HCT116 (cell line): ENCODE measurements at regions not wholly inside any gene's neighbourhood (a gene's known extent, or its start where the extent isn't known, plus 50 kb on each side); places are given as distances from the start of the nearest gene placed in this dataset.

ENCODE experiments used
- CBX3 ChIP-seq: IDR thresholded peaks from 2 replicates; pipeline ENCODE4 v1.6.1; 2012; ENCODE audit warnings: low read depth
- CEBPB ChIP-seq: IDR thresholded peaks from 2 replicates; pipeline ENCODE4 v1.6.1; 2012; ENCODE audit warnings: low read depth
- CTCF ChIP-seq, 3 experiments: fragments of 200-600 bp in 1 of 3; sonication (generic) in 1 of 3; IDR thresholded peaks in 2 of 3; conservative IDR thresholded peaks in 1 of 3; 2 replicates each; pipeline ENCODE4 v1.5.1; 2012 to 2017; ENCODE audit warnings: low read depth in 2 of 3, low read length in 2 of 3, antibody characterized with exemption in 1 of 3, borderline replicate concordance in 1 of 3, control low read depth in 1 of 3, mild to moderate bottlenecking in 1 of 3, mixed read lengths in 1 of 3, mixed run types in 1 of 3, moderate library complexity in 1 of 3; ENCODE audit not compliant: insufficient read depth in 1 of 3
- EGR1 ChIP-seq: IDR thresholded peaks from 2 replicates; pipeline ENCODE4 v1.6.1; 2012; ENCODE audit warnings: low read depth
- EZH2 ChIP-seq: fragments of 200-600 bp; sonication (generic); IDR thresholded peaks from 2 replicates; pipeline ENCODE4 v1.6.1; 2017; ENCODE audit warnings: antibody characterized with exemption, mixed run types
- MAX ChIP-seq: IDR thresholded peaks from 2 replicates; pipeline ENCODE4 v1.6.1; 2012
- POLR2A ChIP-seq: IDR thresholded peaks from 2 replicates; pipeline ENCODE4 v1.7.0; 2011; ENCODE audit warnings: borderline replicate concordance; ENCODE audit not compliant: insufficient read depth, insufficient read length; ENCODE audit errors: extremely low read depth
- POLR2AphosphoS5 ChIP-seq: IDR thresholded peaks from 2 replicates; pipeline ENCODE4 v1.6.1; 2011; ENCODE audit warnings: mild to moderate bottlenecking, low read depth, low read length, moderate library complexity
- TCF7L2 ChIP-seq: IDR thresholded peaks from 2 replicates; pipeline ENCODE4 v1.7.0; 2011; ENCODE audit warnings: borderline replicate concordance, inconsistent platforms; ENCODE audit not compliant: insufficient read depth, insufficient read length; ENCODE audit errors: extremely low read depth
- ZNF274 ChIP-seq: fragments of 200-500 bp; sonication (Bioruptor generic); IDR thresholded peaks from 2 replicates; pipeline ENCODE4 v1.6.1; 2014; ENCODE audit warnings: mild to moderate bottlenecking, low read depth, low read length, inconsistent platforms

GRCh38 chr6:4610256-4610655, 165.9 kb upstream of the CDYL start:
- no peak for TF ChIP-seq CEBPB
- no peak for TF ChIP-seq CTCF (IDR thresholded peaks at IDR 0.05 in 2 of 3, conservative IDR thresholded peaks at IDR 0.05 in 1 of 3; ENCODE audit: borderline replicate concordance in 1 of 3, insufficient read depth in 1 of 3, low read depth in 2 of 3, low read length in 2 of 3)
- TF ChIP-seq EZH2 = no peak
- TF ChIP-seq POLR2A = no peak
- TF ChIP-seq CBX3 = no peak
- no peak for TF ChIP-seq MAX
- no peak for TF ChIP-seq POLR2AphosphoS5
- TF ChIP-seq ZNF274 = no peak
- no peak for TF ChIP-seq TCF7L2
- no peak for TF ChIP-seq EGR1
